HL-60 (cell line): ENCODE measurements at regions not wholly inside any gene's neighbourhood (a gene's known extent, or its start where the extent isn't known, plus 50 kb on each side); places are given as distances from the start of the nearest gene placed in this dataset.

Source experiments
- DNase-seq, 2 experiments: peaks; one replicate each; pipeline ENCODE4 v3.0.0-alpha.2; 2010 to 2020; ENCODE audit warnings: low read depth in 1 of 2, low spot score in 1 of 2
- H3K27ac ChIP-seq: fragments of 250-450 bp; sonication (Bioruptor Pico); replicated peaks from 2 replicates; pipeline ENCODE4 v1.5.1; 2020; ENCODE audit warnings: mild to moderate bottlenecking, moderate library complexity
- H3K27me3 ChIP-seq: fragments of 250-450 bp; sonication (Bioruptor Pico); 2 replicates; pipeline ENCODE4 v1.5.1; 2021; ENCODE audit warnings: mild to moderate bottlenecking, moderate library complexity; ENCODE audit not compliant: insufficient read depth, poor library complexity, severe bottlenecking
- H3K4me3 ChIP-seq: replicated peaks from 2 replicates; pipeline ENCODE4 v1.5.1; 2011; ENCODE audit warnings: mild to moderate bottlenecking, control low read depth, low read length; ENCODE audit not compliant: insufficient read depth
- CTCF ChIP-seq: IDR thresholded peaks from one replicate; pipeline ENCODE4 v1.5.1; 2011; ENCODE audit warnings: low read length, control low read depth, inconsistent platforms; ENCODE audit not compliant: insufficient read depth
- GABPA ChIP-seq: IDR thresholded peaks from 2 replicates; pipeline ENCODE4 v1.6.1; 2012; ENCODE audit warnings: low read depth
- POLR2AphosphoS5 ChIP-seq: IDR thresholded peaks from 2 replicates; pipeline ENCODE4 v1.6.1; 2012; ENCODE audit warnings: low read depth
- REST ChIP-seq: IDR thresholded peaks from 2 replicates; pipeline ENCODE4 v1.6.1; 2012; ENCODE audit warnings: low read depth; ENCODE audit not compliant: insufficient replicate concordance
- SPI1 ChIP-seq: IDR thresholded peaks from 2 replicates; pipeline ENCODE4 v1.6.1; 2012; ENCODE audit warnings: low read depth, mild to moderate bottlenecking, borderline replicate concordance

GRCh38 chr2:53356291-53356905, 411.2 kb upstream of the CHAC2 start:
- Histone ChIP-seq H3K27me3 (no peaks in the 10 kb centered on the region), H3K27ac (no peak overlapping the region), H3K4me3 (no peak overlapping the region)
- no peak for DNase-seq
- TF ChIP-seq CTCF (no peak), POLR2AphosphoS5 (no peak), GABPA (no peak), REST (no peak), SPI1 (no peak)

GRCh38 chr2:53353135-53354114, 414.2 kb upstream of the CHAC2 start:
- Histone ChIP-seq H3K27ac (no peak overlapping the region), H3K27me3 (no peaks in the 10 kb centered on the region), H3K4me3 (no peak overlapping the region)
- no peak for TF ChIP-seq GABPA
- TF ChIP-seq POLR2AphosphoS5: no peak
- TF ChIP-seq SPI1: no peak
- no peak for TF ChIP-seq REST
- TF ChIP-seq CTCF: no peak
- no peak for DNase-seq

DNA sequence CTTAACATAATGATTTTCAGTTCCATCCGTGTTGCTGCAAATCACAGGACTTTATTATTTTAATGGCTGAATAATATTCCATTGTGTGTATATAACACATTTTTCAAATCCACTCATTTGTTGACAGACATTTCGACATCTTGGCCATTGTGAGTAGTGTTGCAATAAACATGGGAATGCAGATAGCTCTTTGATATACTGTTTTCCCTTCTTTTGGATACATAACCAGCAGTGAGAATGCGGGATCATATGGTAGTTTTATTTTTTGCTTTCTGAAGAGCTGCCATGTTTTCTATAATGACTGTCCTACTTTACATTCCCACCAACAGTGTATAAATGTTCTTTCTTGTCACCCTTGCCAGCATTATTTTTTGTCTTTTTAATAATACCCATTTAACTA, 420.3 kb upstream of the CHAC2 start:
- DNase-seq: no peak
- no peaks in the 10 kb centered on the region for H3K27me3 ChIP-seq
- no peak overlapping the region for H3K27ac ChIP-seq
- H3K4me3 ChIP-seq: no peak overlapping the region
- TF ChIP-seq GABPA (no peak), CTCF (no peak), SPI1 (no peak), POLR2AphosphoS5 (no peak), REST (no peak)
